GM12878 (cell line): ENCODE measurements at regions not wholly inside any gene's neighbourhood (a gene's known extent, or its start where the extent isn't known, plus 50 kb on each side); places are given as distances from the start of the nearest gene placed in this dataset.

Experiments used
- ATAC-seq: fragments of 200-7000 bp; cut with Tn5 transposase; 3 replicates; pipeline ENCODE4 v1.9.1; 2020; ENCODE audit warnings: mild to moderate bottlenecking, moderate library complexity
- BruUV-seq: library from RNA; stranded (reverse); fragments of 400-500 nt; replicated peaks from 2 replicates; lab custom pipeline; 2021; lab: Mats Ljungman, UMichigan
- CTCF ChIA-PET: fragments of 300-600 bp; sonication (Branson Sonifier 250); formaldehyde crosslinking; extraction: SDS; loops from one replicate; lab custom pipeline; 2021; ENCODE audit warnings: inconsistent platforms; lab: Yijun Ruan, JAX
- POLR2A ChIA-PET: fragments of 350-600 bp; formaldehyde crosslinking; extraction: SDS; loops from one replicate; lab custom pipeline; 2021; ENCODE audit warnings: inconsistent platforms; lab: Charles Lee
- RAD21 ChIA-PET: fragments of 300-600 bp; sonication (Branson Sonifier 250); formaldehyde crosslinking; loops from one replicate; lab custom pipeline; 2023; ENCODE audit warnings: antibody characterized with exemption; ENCODE audit not compliant: unreplicated experiment; lab: Charles Lee
- SMC1A ChIA-PET: fragments of 300-600 bp; sonication (Branson Sonifier 250); formaldehyde crosslinking; loops from one replicate; lab custom pipeline; 2023; ENCODE audit not compliant: unreplicated experiment, uncharacterized antibody; lab: Charles Lee
- DNase-seq: peaks from one replicate; pipeline ENCODE4 v3.0.0-alpha.2; 2011; ENCODE audit warnings: low read depth, low spot score
- FAIRE-seq: peaks from 3 replicates; lab custom pipeline; 2011; peaks lifted over from hg19 to GRCh38; lab: Jason Lieb, UNC
- H2AFZ ChIP-seq: 2 replicates; pipeline ENCODE4 v1.6.0; 2011; ENCODE audit warnings: low read depth, low read length, control low read depth; ENCODE audit not compliant: control insufficient read depth
- H3K27ac ChIP-seq: 2 replicates; pipeline ENCODE4 v1.5.1; 2011; ENCODE audit warnings: control low read depth; ENCODE audit not compliant: control insufficient read depth, insufficient read depth
- H3K27me3 ChIP-seq, 2 experiments: replicated peaks in 1 of 2; 2 replicates each; pipeline versions ENCODE4 v1.6.0 to v1.6.1; 2011; ENCODE audit warnings: low read length in 1 of 2; ENCODE audit not compliant: control insufficient read depth in 2 of 2, insufficient read depth in 2 of 2
- H3K36me3 ChIP-seq, 2 experiments: 2 replicates each; pipeline ENCODE4 v1.5.1; 2011; ENCODE audit warnings: low read length in 1 of 2; ENCODE audit not compliant: control insufficient read depth in 2 of 2, insufficient read depth in 2 of 2
- H3K4me1 ChIP-seq: 2 replicates; pipeline ENCODE4 v1.6.1; 2011; ENCODE audit warnings: mild to moderate bottlenecking, low read length, moderate library complexity, mixed read lengths; ENCODE audit not compliant: control insufficient read depth, insufficient read depth
- H3K4me2 ChIP-seq: 2 replicates; pipeline ENCODE4 v1.6.0; 2011; ENCODE audit warnings: control low read depth; ENCODE audit not compliant: control insufficient read depth, insufficient read depth
- H3K4me3 ChIP-seq: fragments of 200-600 bp; sonication (generic); 2 replicates; pipeline ENCODE4 v1.5.1; 2016
- H3K79me2 ChIP-seq: 2 replicates; pipeline ENCODE4 v1.6.0; 2011; ENCODE audit warnings: low read length; ENCODE audit not compliant: control insufficient read depth, insufficient read depth
- H3K9ac ChIP-seq: 2 replicates; pipeline ENCODE4 v1.8.0; 2011; ENCODE audit warnings: low read length, control low read depth, mixed read lengths; ENCODE audit not compliant: control insufficient read depth, insufficient read depth
- H3K9me3 ChIP-seq: replicated peaks from 3 replicates; pipeline ENCODE4 v1.5.1; 2011; ENCODE audit warnings: mild to moderate bottlenecking, low read length; ENCODE audit not compliant: control insufficient read depth, insufficient read depth
- H4K20me1 ChIP-seq: 2 replicates; pipeline ENCODE4 v1.6.0; 2011; ENCODE audit not compliant: control insufficient read depth, insufficient read depth
- CBFB ChIP-seq: IDR thresholded peaks from 2 replicates; pipeline ENCODE4 v1.6.1; 2016; ENCODE audit warnings: antibody characterized with exemption, low read depth
- CHD2 ChIP-seq: IDR thresholded peaks from 2 replicates; pipeline ENCODE4 v1.6.1; 2011; ENCODE audit warnings: low read depth, low read length, improper control_type of control experiment, borderline replicate concordance
- CREB1 ChIP-seq: IDR thresholded peaks from 2 replicates; pipeline ENCODE4 v1.6.1; 2012; ENCODE audit warnings: low read depth, mild to moderate bottlenecking, inconsistent platforms
- EP300 ChIP-seq, 2 experiments: fragments of 150-350 bp in 1 of 2; IDR thresholded peaks; 2 replicates each; pipeline ENCODE4 v1.6.1; 2011 to 2012; ENCODE audit warnings: low read depth in 2 of 2, low read length in 2 of 2, borderline replicate concordance in 1 of 2, improper control_type of control experiment in 1 of 2, inconsistent platforms in 1 of 2; ENCODE audit not compliant: control insufficient read depth in 1 of 2
- IKZF2 ChIP-seq, 2 experiments: fragments of 450-650 bp; IDR thresholded peaks; 2 replicates each; pipeline ENCODE4 v1.6.1; 2017; ENCODE audit warnings: mild to moderate bottlenecking in 2 of 2, moderate library complexity in 2 of 2
- NBN ChIP-seq: fragments of 450-650 bp; IDR thresholded peaks from 2 replicates; pipeline ENCODE4 v1.6.1; 2016
- NFXL1 ChIP-seq: fragments of 450-650 bp; IDR thresholded peaks from 2 replicates; pipeline ENCODE4 v1.6.1; 2017; ENCODE audit warnings: antibody characterized with exemption, mild to moderate bottlenecking, borderline replicate concordance
- PAX5 ChIP-seq: IDR thresholded peaks from 2 replicates; pipeline ENCODE4 v1.6.1; 2011; ENCODE audit warnings: low read depth, low read length, borderline replicate concordance
- RAD51 ChIP-seq: fragments of 450-650 bp; IDR thresholded peaks from 2 replicates; pipeline ENCODE4 v1.6.1; 2016; ENCODE audit warnings: moderate library complexity, mild to moderate bottlenecking, inconsistent platforms
- RBBP5 ChIP-seq: fragments of 200-600 bp; sonication (generic); conservative IDR thresholded peaks from 2 replicates; pipeline ENCODE4 v1.6.1; 2016
- RELA ChIP-seq: fragments of 450-650 bp; IDR thresholded peaks from 2 replicates; pipeline ENCODE4 v1.8.0; 2014; ENCODE audit warnings: borderline replicate concordance; ENCODE audit not compliant: partially characterized antibody
- SRF ChIP-seq, 2 experiments: IDR thresholded peaks; 2 replicates each; pipeline ENCODE4 v1.6.1; 2011; ENCODE audit warnings: low read depth in 2 of 2, low read length in 2 of 2, mild to moderate bottlenecking in 1 of 2, moderate library complexity in 1 of 2
- TCF12 ChIP-seq: IDR thresholded peaks from 2 replicates; pipeline ENCODE4 v1.6.1; 2011; ENCODE audit warnings: low read depth, mild to moderate bottlenecking, low read length
- WGBS: methylation state at CpG from one replicate; pipeline ENCODE4 v1.1.6; 2016; ENCODE audit warnings: low lambda C conversion rate; ENCODE audit not compliant: insufficient replicate concordance, insufficient coverage; ENCODE audit errors: missing lambda C conversion rate; 5-methylcytosine and 5-hydroxymethylcytosine counted together
- in situ Hi-C: fragments of 300-500 bp; cut with MboI; formaldehyde crosslinking; loops from 9 replicates; pipeline ENCODE4 v1.14.3; 2018; ENCODE audit warnings: mixed read lengths
- intact Hi-C: fragments of 100-400 bp; cut with micrococcal nuclease; formaldehyde crosslinking; loops from one replicate; pipeline ENCODE4 v1.14.2; 2022; ENCODE audit not compliant: unreplicated experiment
- TF ChIP-seq, protein P1 (sequence below): IDR thresholded peaks from 2 replicates; pipeline ENCODE4 v1.6.1; 2012; ENCODE audit warnings: low read depth, low read length, improper control_type of control experiment
- TF ChIP-seq, protein P2 (sequence below): fragments of 450-650 bp; IDR thresholded peaks from 2 replicates; pipeline ENCODE4 v1.6.1; 2017; ENCODE audit warnings: low read depth, mild to moderate bottlenecking, moderate library complexity
- TF ChIP-seq, protein P3 (sequence below): fragments of 150-350 bp; IDR thresholded peaks from 2 replicates; pipeline ENCODE4 v1.6.1; 2016; ENCODE audit warnings: low read depth, low read length
- TF ChIP-seq, protein P4 (sequence below): fragments of 450-650 bp; IDR thresholded peaks from 2 replicates; pipeline ENCODE4 v1.6.1; 2017; ENCODE audit warnings: mild to moderate bottlenecking, moderate library complexity

DNA sequence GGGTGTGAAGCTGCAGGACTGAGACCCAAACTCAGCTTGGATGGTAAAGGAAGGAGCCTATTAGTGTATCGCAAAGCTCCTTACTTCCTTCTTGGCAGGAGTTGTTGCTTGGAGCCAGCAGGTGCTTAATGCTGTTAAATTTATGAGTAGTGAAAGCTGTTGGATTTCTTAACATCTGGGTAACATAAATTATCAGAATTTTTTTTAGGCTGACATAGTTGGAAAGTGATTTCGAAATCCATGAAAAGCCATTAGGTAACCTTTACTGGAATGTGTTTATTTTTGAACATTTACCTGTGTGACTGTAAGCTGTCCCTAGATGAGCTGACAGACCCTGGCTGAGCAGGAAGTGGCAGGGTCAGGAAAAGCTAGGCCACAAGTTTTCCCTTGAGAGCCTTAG, 470.4 kb upstream of the SLC35B3 start:
- RAD21 ChIA-PET: no interaction called here
- Histone ChIP-seq H3K36me3 (no peaks in the 10 kb centered on the region), H3K4me2 (no peak overlapping the region), H3K9ac (no peak overlapping the region), H3K79me2 (no peaks in the 10 kb centered on the region), H3K27me3 (no peaks in the 10 kb centered on the region), H4K20me1 (no peaks in the 10 kb centered on the region), H3K9me3 (no peaks in the 10 kb centered on the region), H2AFZ (no peak overlapping the region), H3K4me1 (no peaks in the 10 kb centered on the region), H3K4me3 (no peak overlapping the region), H3K27ac (no peak overlapping the region)
- no TSS peak for BruUV-seq
- DNase-seq (no peak), FAIRE-seq (no peak), ATAC-seq (no peak)
- TF ChIP-seq, protein P1, sequence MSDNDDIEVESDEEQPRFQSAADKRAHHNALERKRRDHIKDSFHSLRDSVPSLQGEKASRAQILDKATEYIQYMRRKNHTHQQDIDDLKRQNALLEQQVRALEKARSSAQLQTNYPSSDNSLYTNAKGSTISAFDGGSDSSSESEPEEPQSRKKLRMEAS: no peak
- TF ChIP-seq RAD51: no peak
- no peak for TF ChIP-seq NFXL1
- TF ChIP-seq CBFB: no peak
- no peak for TF ChIP-seq PAX5
- no peak for TF ChIP-seq CREB1
- TF ChIP-seq RBBP5: no peak
- TF ChIP-seq, protein P2, sequence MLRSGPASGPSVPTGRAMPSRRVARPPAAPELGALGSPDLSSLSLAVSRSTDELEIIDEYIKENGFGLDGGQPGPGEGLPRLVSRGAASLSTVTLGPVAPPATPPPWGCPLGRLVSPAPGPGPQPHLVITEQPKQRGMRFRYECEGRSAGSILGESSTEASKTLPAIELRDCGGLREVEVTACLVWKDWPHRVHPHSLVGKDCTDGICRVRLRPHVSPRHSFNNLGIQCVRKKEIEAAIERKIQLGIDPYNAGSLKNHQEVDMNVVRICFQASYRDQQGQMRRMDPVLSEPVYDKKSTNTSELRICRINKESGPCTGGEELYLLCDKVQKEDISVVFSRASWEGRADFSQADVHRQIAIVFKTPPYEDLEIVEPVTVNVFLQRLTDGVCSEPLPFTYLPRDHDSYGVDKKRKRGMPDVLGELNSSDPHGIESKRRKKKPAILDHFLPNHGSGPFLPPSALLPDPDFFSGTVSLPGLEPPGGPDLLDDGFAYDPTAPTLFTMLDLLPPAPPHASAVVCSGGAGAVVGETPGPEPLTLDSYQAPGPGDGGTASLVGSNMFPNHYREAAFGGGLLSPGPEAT: no peak
- TF ChIP-seq TCF12: no peak
- TF ChIP-seq CHD2: no peak
- no peak for TF ChIP-seq RELA
- TF ChIP-seq IKZF2 (IDR thresholded peaks at IDR 0.05): no peak
- TF ChIP-seq, protein P3, sequence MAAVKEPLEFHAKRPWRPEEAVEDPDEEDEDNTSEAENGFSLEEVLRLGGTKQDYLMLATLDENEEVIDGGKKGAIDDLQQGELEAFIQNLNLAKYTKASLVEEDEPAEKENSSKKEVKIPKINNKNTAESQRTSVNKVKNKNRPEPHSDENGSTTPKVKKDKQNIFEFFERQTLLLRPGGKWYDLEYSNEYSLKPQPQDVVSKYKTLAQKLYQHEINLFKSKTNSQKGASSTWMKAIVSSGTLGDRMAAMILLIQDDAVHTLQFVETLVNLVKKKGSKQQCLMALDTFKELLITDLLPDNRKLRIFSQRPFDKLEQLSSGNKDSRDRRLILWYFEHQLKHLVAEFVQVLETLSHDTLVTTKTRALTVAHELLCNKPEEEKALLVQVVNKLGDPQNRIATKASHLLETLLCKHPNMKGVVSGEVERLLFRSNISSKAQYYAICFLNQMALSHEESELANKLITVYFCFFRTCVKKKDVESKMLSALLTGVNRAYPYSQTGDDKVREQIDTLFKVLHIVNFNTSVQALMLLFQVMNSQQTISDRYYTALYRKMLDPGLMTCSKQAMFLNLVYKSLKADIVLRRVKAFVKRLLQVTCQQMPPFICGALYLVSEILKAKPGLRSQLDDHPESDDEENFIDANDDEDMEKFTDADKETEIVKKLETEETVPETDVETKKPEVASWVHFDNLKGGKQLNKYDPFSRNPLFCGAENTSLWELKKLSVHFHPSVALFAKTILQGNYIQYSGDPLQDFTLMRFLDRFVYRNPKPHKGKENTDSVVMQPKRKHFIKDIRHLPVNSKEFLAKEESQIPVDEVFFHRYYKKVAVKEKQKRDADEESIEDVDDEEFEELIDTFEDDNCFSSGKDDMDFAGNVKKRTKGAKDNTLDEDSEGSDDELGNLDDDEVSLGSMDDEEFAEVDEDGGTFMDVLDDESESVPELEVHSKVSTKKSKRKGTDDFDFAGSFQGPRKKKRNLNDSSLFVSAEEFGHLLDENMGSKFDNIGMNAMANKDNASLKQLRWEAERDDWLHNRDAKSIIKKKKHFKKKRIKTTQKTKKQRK: no peak
- TF ChIP-seq NBN: no peak
- no peak for TF ChIP-seq EP300 (IDR thresholded peaks at IDR 0.05; ENCODE audit: borderline replicate concordance in 1 of 2, control insufficient read depth in 1 of 2, low read depth in 2 of 2, low read length in 2 of 2)
- TF ChIP-seq, protein P4, sequence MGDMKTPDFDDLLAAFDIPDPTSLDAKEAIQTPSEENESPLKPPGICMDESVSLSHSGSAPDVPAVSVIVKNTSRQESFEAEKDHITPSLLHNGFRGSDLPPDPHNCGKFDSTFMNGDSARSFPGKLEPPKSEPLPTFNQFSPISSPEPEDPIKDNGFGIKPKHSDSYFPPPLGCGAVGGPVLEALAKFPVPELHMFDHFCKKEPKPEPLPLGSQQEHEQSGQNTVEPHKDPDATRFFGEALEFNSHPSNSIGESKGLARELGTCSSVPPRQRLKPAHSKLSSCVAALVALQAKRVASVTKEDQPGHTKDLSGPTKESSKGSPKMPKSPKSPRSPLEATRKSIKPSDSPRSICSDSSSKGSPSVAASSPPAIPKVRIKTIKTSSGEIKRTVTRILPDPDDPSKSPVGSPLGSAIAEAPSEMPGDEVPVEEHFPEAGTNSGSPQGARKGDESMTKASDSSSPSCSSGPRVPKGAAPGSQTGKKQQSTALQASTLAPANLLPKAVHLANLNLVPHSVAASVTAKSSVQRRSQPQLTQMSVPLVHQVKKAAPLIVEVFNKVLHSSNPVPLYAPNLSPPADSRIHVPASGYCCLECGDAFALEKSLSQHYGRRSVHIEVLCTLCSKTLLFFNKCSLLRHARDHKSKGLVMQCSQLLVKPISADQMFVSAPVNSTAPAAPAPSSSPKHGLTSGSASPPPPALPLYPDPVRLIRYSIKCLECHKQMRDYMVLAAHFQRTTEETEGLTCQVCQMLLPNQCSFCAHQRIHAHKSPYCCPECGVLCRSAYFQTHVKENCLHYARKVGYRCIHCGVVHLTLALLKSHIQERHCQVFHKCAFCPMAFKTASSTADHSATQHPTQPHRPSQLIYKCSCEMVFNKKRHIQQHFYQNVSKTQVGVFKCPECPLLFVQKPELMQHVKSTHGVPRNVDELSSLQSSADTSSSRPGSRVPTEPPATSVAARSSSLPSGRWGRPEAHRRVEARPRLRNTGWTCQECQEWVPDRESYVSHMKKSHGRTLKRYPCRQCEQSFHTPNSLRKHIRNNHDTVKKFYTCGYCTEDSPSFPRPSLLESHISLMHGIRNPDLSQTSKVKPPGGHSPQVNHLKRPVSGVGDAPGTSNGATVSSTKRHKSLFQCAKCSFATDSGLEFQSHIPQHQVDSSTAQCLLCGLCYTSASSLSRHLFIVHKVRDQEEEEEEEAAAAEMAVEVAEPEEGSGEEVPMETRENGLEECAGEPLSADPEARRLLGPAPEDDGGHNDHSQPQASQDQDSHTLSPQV: no peak
- no peak for TF ChIP-seq SRF (IDR thresholded peaks at IDR 0.05; ENCODE audit: low read depth in 2 of 2, low read length in 2 of 2)
- SMC1A ChIA-PET: interaction anchor here (1.2 to 1.5 kb wide), 4 partner anchors 10 to 61 kb away, joined by 3 to 4 read pairs (median 4); no protein-coding TSS in a partner anchor
- WGBS: 0% methylated on average over 2 of the region's 2 CpGs
- intact Hi-C loops: no loop called here
- in situ Hi-C loops: no loop called here
- POLR2A ChIA-PET: no interaction called here
- CTCF ChIA-PET: interaction anchor here (0.7 to 1.8 kb wide), 4 partner anchors 14 to 311 kb away, joined by 3 to 5 read pairs (median 4); no protein-coding TSS in a partner anchor
